ENCODE measurements at regions not wholly inside any gene's neighbourhood (a gene's known extent, or its start where the extent isn't known, plus 50 kb on each side); places are given as distances from the start of the nearest gene placed in this dataset.

DNA sequence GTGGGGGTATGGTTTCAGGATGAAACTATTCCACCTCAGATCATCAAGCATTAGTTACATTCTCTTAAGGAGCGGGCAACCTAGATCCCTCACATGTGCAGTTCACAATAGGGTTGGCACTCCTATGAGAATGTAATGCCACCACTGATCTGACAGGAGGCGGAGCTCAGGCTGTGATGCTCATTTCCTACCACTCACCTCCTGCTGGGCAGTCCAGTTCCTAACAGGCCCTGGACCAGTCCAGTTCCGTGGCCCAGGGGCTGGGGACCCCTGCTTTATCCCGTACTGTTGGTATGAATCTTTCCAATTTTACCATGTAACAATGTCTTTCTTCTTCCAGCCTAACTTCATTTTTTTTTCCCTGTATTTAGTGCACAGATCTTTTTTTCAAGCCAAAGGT, 94.9 kb downstream of the OGFRL1 start:
- TF ChIP-seq POLR2AphosphoS5 (IDR thresholded peaks at IDR 0.05; ENCODE audit: low read depth, low read length): no peak
- TF ChIP-seq POLR2A (IDR thresholded peaks at IDR 0.05; ENCODE audit: borderline replicate concordance, extremely low read depth, insufficient read depth, insufficient read length): no peak

Measured in HCT116 (cell line).